Activated T-cell treated with anti-CD3 and anti-CD28 coated beads, Interleukin-2, amount 50 U/mL, for 4 hours (primary cell): ENCODE measurements at regions not wholly inside any gene's neighbourhood (a gene's known extent, or its start where the extent isn't known, plus 50 kb on each side); places are given as distances from the start of the nearest gene placed in this dataset.
A peak's percentile ranks its signal among the peaks of the same experiment; 100 is the strongest.
"Not testable (repeated sequence)": the region's sequence is repeated elsewhere in the genome, so short reads cannot be mapped to it uniquely, and the experiment has no call there.

Experiments used
- ATAC-seq, 2 donors: fragments of 200-7000 bp; cut with Tn5 transposase; one replicate each; pipeline ENCODE4 v1.10.0; 2021
- DNase-seq: peaks from one replicate; pipeline ENCODE4 v3.0.0-alpha.2; 2020
- H3K27me3 Mint-ChIP-seq: one replicate; pipeline ENCODE4 v1.8.0; 2021; ENCODE audit warnings: low read depth, mixed read lengths
- H3K36me3 Mint-ChIP-seq: one replicate; pipeline ENCODE4 v1.8.0; 2022; ENCODE audit warnings: mixed read lengths; ENCODE audit not compliant: insufficient read depth
- H3K4me1 Mint-ChIP-seq: one replicate; pipeline ENCODE4 v1.8.0; 2021; ENCODE audit warnings: low read depth, mixed read lengths
- H3K4me3 Mint-ChIP-seq: one replicate; pipeline ENCODE4 v1.8.0; 2021; ENCODE audit warnings: mild to moderate bottlenecking, moderate library complexity, mixed read lengths
- H3K9me3 Mint-ChIP-seq: one replicate; pipeline ENCODE4 v1.8.0; 2021; ENCODE audit warnings: mixed read lengths

GRCh38 chr6:27112974-27113373 is 134.5 kb upstream of the PRSS16 start:
- no peaks in the 10 kb centered on the region for H3K4me1 Mint-ChIP-seq
- no peak overlapping the region for H3K4me3 Mint-ChIP-seq
- peaks cover 3% of the 10 kb centered on the region for H3K36me3 Mint-ChIP-seq
- ATAC-seq (no peak), DNase-seq (no peak)
- peaks cover 6% of the 10 kb centered on the region for H3K9me3 Mint-ChIP-seq
- peaks cover 29% of the 10 kb centered on the region for H3K27me3 Mint-ChIP-seq

- H3K4me1 Mint-ChIP-seq: peaks cover 10% of the 10 kb centered on the region
- no peak for DNase-seq
Measured at GRCh38 chr6:27119329-27119728, 128.2 kb upstream of the PRSS16 start.

GRCh38 chr6:27119761-27120160 is 127.7 kb upstream of the PRSS16 start:
- no peak for DNase-seq
- Mint-ChIP-seq H3K4me3 (no peak overlapping the region), H3K4me1 (peaks cover 10% of the 10 kb centered on the region), H3K27me3 (peaks cover under 1% of the 10 kb centered on the region), H3K9me3 (no peaks in the 10 kb centered on the region), H3K36me3 (no peaks in the 10 kb centered on the region)
- ATAC-seq: no peak

More at GRCh38 chr6:27119329-27119728, 128.2 kb upstream of the PRSS16 start:
- Mint-ChIP-seq H3K36me3 (no peaks in the 10 kb centered on the region), H3K4me3 (no peak overlapping the region), H3K9me3 (no peaks in the 10 kb centered on the region), H3K27me3 (peaks cover 5% of the 10 kb centered on the region)
- ATAC-seq: no peak

GRCh38 chr6:27121640-27122039 is 125.9 kb upstream of the PRSS16 start:
- ATAC-seq: no peak
- no peaks in the 10 kb centered on the region for H3K27me3 Mint-ChIP-seq
- H3K36me3 Mint-ChIP-seq: no peaks in the 10 kb centered on the region
- peaks cover 16% of the 10 kb centered on the region for H3K4me1 Mint-ChIP-seq
- no peaks in the 10 kb centered on the region for H3K9me3 Mint-ChIP-seq
- DNase-seq: no peak
- no peak overlapping the region for H3K4me3 Mint-ChIP-seq

- no peaks in the 10 kb centered on the region for H3K36me3 Mint-ChIP-seq
- no peak overlapping the region for H3K4me3 Mint-ChIP-seq
- no peaks in the 10 kb centered on the region for H3K27me3 Mint-ChIP-seq
- ATAC-seq (no peak), DNase-seq (no peak)
- peaks cover 25% of the 10 kb centered on the region for H3K4me1 Mint-ChIP-seq
- no peaks in the 10 kb centered on the region for H3K9me3 Mint-ChIP-seq
Measured at GRCh38 chr6:27124252-27124657, 123.2 kb upstream of the PRSS16 start.

GRCh38 chr6:27126046-27126814 is 121.3 kb upstream of the PRSS16 start:
- Mint-ChIP-seq H3K9me3 (no peaks in the 10 kb centered on the region), H3K27me3 (no peaks in the 10 kb centered on the region), H3K4me3 (peak overlapping the region; percentile 73), H3K4me1 (peaks cover 19% of the 10 kb centered on the region), H3K36me3 (no peaks in the 10 kb centered on the region)
- ATAC-seq (no peak), DNase-seq (no peak)

- H3K4me1 Mint-ChIP-seq: peaks cover 20% of the 10 kb centered on the region
- DNase-seq (peak; percentile 78), ATAC-seq (peak; percentile 84 to 92)
- H3K36me3 Mint-ChIP-seq: no peaks in the 10 kb centered on the region
- no peaks in the 10 kb centered on the region for H3K27me3 Mint-ChIP-seq
- no peaks in the 10 kb centered on the region for H3K9me3 Mint-ChIP-seq
- H3K4me3 Mint-ChIP-seq: peak overlapping the region; percentile 73
Measured at GRCh38 chr6:27126815-27127537, 120.5 kb upstream of the PRSS16 start.

- DNase-seq, H3K27me3 Mint-ChIP-seq, H3K4me3 Mint-ChIP-seq, H3K36me3 Mint-ChIP-seq, H3K9me3 Mint-ChIP-seq, ATAC-seq: not testable (repeated sequence)
- peaks cover 20% of the 10 kb centered on the region for H3K4me1 Mint-ChIP-seq
Measured at GRCh38 chr6:27127874-27128273, 119.6 kb upstream of the PRSS16 start.

- DNase-seq (no peak), ATAC-seq (no peak)
- no peaks in the 10 kb centered on the region for H3K36me3 Mint-ChIP-seq
- no peaks in the 10 kb centered on the region for H3K9me3 Mint-ChIP-seq
- peaks cover 20% of the 10 kb centered on the region for H3K4me1 Mint-ChIP-seq
- no peaks in the 10 kb centered on the region for H3K27me3 Mint-ChIP-seq
- H3K4me3 Mint-ChIP-seq: no peak overlapping the region
Measured at GRCh38 chr6:27128311-27129094, 119.0 kb upstream of the PRSS16 start.

GRCh38 chr6:27129095-27129815 is 118.2 kb upstream of the PRSS16 start:
- H3K4me3 Mint-ChIP-seq: no peak overlapping the region
- H3K36me3 Mint-ChIP-seq: no peaks in the 10 kb centered on the region

GRCh38 chr6:27129917-27130316 is 117.6 kb upstream of the PRSS16 start:
- no peak for DNase-seq

More at GRCh38 chr6:27129095-27129815, 118.2 kb upstream of the PRSS16 start:
- ATAC-seq: no peak
- DNase-seq: no peak
- Mint-ChIP-seq H3K4me1 (peaks cover 20% of the 10 kb centered on the region), H3K27me3 (no peaks in the 10 kb centered on the region), H3K9me3 (no peaks in the 10 kb centered on the region)

GRCh38 chr6:27130668-27131428 is 116.7 kb upstream of the PRSS16 start:
- no peak for ATAC-seq
- H3K27me3 Mint-ChIP-seq: no peaks in the 10 kb centered on the region
- H3K36me3 Mint-ChIP-seq: no peaks in the 10 kb centered on the region
- H3K4me1 Mint-ChIP-seq: peaks cover 22% of the 10 kb centered on the region
- H3K4me3 Mint-ChIP-seq: no peak overlapping the region
- no peak for DNase-seq
- H3K9me3 Mint-ChIP-seq: no peaks in the 10 kb centered on the region

More at GRCh38 chr6:27129917-27130316, 117.6 kb upstream of the PRSS16 start:
- Mint-ChIP-seq H3K27me3 (no peaks in the 10 kb centered on the region), H3K4me3 (no peak overlapping the region), H3K9me3 (no peaks in the 10 kb centered on the region), H3K4me1 (peaks cover 20% of the 10 kb centered on the region), H3K36me3 (no peaks in the 10 kb centered on the region)
- ATAC-seq: no peak

- H3K9me3 Mint-ChIP-seq, H3K4me3 Mint-ChIP-seq, H3K27me3 Mint-ChIP-seq, H3K36me3 Mint-ChIP-seq, DNase-seq: not testable (repeated sequence)
- H3K4me1 Mint-ChIP-seq: peaks cover 10% of the 10 kb centered on the region
- peak; percentile 5 to 10 for ATAC-seq
Measured at GRCh38 chr6:27132282-27132531, 115.3 kb upstream of the PRSS16 start.
